ENCODE measurements at regions not wholly inside any gene's neighbourhood (a gene's known extent, or its start where the extent isn't known, plus 50 kb on each side); places are given as distances from the start of the nearest gene placed in this dataset.
"Not testable (repeated sequence)": the region's sequence is repeated elsewhere in the genome, so short reads cannot be mapped to it uniquely, and the experiment has no call there.

DNA sequence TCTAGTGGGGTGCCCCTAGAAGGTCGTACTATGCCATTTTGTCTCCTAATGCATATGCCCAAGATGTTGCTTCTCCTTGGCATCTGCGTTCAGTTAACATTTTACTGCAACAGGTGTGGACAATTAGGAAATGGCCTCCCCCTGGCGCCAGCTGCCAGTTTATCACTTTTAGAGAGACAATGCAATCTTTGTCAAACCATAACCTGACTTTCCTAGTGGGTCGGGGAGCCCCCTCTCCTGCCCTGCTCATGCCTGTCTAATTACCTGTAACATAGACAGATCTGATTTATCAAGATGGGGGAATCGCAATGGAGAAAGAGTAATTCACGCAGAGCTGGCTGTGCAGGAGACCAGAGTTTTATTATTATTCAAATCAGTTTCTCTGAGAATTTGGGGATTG is 353.7 kb upstream of the SGO1 start:
- no peak for DNase-seq

DNA sequence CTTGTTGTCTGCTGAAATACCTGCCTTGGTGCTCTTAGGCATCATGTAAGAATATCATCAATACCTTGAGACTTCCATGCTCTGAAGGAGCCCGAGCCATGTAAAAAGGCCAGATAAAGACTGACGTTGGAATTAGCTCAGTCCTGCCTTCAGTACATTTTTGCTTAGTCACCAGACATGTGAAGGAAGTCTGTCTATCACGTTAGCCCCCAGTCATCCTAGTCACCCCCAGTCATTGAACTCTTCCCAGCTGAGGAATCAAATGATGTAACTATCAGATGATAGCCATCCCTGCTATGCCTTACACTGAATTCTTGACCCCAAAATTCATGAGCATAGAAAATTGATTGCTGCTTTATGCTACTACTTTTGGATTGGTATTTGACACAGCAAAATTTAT is 351.2 kb upstream of the SGO1 start:
- DNase-seq = no peak

DNA sequence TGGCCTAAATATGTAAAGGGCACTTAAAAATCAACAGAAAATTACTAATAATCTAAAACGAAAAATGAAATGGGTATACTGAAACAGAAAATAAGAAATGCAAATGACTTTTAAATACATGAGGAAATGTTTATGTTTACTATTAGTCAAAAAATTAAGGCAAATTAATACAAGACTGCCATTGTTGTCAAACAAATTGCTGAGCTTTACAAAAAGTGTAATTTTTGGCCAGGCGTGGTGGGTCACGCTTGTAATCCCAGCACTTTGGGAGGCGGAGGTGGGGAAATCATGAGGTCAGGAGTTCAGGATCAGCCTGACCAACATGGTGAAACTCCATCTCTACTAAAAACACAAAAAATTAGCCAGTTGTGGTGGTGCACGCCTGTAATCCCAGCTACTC is 343.9 kb upstream of the SGO1 start:
- DNase-seq = no peak

DNA sequence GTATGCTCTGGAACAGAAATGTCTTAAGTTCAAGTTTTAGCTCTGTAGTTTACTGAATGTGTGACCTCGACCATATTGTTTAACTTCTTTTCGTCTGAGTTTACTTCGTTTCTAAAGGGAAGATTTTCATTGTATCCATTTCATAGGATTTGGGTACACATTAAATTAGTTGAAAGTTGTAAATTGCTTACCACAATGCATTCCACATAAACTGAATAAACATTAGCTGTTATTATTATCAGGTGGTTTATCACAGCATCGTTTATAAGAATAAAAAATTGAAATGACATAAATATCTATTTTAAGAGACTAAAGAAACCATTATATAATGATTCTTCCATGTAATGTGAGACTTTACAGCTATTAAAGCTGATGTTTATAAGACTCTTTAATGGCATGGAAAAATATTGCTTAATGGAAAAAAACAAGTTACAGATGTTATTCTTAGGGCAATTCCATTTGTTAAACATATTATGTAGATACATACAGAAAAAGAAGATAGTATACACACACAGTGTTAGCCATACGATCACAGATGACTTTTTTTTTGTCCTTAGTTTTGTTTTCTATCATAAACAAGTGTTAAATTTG is 342.3 kb upstream of the SGO1 start:
- DNase-seq = no peak

DNA sequence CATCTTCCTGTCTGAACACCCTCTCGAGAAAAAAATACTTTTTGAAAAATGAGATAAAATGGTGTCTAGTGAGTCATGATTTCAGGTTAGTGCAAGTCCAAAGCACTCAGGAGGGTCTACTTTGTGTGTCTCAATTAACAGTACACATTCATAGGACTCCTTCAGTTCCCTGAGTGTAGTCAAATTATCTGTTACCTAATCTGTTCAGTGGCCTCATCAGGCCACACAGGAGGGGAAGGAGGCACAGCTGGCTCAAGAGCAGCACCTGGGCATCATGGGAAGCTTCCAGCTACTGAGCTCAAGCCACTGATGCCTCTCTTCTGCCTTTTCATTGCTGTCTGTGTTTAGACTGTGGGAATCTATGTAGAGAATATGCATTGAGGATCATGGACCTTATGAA is 341.4 kb upstream of the SGO1 start:
- no peak for DNase-seq

DNA sequence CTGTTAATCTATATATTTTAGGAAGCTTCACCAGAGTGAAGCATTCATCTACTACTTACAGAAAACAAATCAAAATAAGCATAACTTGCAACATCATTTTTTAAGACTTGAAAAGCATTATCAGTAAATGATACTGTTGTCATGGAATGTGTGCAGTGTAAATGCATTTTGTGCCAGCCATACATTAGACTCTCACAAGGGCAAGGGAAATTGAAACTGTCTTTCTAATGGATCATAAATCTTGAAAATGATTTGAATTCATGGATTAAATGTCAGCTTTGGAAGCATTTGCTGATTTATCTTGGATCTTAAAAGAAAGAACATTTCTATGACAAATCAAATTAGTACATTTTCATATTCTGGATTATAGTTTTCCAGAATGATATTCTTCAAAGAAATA is 338.3 kb upstream of the SGO1 start:
- no peak for DNase-seq

DNA sequence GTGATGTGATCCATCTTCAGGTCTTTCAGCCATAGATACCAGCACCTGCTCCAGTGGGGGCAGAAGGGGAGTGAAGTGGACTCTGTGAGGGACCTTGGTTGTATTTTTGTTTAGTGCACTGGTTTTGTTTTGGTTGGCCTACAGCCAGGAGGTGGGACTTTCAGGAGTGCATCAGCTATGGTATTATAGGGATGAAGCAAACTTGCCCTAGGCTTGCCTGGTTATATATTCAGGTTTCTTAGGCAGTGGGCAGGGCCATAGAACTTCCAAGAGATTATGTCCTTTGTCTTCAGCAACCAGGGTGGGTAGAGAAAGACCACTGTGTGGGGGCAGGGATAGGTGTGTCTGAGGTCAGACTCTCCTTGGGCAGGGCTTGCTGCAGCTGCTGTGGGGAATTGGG is 337.3 kb upstream of the SGO1 start:
- no peak for DNase-seq

DNA sequence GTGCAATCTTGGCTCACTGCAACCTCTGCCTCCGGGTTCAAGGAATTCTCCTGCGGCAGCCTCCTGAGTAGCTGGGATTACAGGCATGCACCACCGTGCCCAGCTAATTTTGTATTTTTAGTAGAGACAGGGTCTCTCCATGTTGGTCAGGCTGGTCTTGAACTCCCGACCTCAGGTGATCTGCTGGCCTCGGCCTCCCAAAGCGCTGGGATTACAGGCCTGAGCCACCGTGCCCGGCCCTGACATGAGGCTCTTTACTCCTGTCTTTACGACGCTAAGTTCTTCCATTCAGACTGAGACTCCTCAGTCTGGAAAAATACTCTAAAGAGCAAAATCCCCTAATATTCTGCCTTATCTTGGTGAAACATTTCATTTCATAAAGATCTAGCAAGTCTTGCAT is 331.3 kb upstream of the SGO1 start:
- DNase-seq = not testable (repeated sequence)

DNA sequence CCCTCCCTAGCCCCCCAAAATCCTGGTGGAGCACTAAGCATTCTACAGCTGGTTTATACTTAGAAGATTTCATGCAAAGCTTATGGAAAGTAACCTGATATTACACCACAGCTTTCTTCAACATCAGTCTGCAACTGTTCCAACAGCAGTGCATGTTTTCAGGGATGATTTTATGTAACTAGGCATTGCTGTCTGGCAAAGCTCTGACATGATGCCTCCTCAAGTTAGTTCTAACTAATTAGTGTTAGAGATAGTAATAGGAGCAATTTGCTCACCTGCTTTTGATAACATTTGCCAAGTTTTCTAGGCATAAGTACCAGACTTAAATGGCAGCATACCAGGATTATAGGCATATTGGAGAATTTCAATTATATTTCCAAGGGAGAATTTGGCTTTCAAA is 330.3 kb upstream of the SGO1 start:
- no peak for DNase-seq

DNA sequence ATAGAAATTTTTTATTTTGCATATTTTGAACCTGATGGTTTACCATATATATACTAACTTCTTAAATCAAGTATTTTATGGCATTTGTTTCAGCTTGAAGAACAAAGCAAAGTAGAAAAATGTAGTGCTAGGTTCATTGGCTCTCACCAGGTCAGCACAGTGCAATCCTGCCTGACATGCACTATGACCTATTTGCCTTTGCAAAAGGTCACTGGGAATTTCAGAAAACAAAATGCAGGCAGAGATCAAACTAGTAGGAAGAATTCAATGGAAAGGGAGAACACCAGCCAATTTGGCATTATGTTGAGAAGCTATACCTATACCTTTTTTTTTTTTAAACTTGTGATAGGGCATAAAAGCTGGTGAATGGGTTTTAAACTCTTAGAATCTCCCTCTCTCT is 329.8 kb upstream of the SGO1 start:
- no peak for DNase-seq

DNA sequence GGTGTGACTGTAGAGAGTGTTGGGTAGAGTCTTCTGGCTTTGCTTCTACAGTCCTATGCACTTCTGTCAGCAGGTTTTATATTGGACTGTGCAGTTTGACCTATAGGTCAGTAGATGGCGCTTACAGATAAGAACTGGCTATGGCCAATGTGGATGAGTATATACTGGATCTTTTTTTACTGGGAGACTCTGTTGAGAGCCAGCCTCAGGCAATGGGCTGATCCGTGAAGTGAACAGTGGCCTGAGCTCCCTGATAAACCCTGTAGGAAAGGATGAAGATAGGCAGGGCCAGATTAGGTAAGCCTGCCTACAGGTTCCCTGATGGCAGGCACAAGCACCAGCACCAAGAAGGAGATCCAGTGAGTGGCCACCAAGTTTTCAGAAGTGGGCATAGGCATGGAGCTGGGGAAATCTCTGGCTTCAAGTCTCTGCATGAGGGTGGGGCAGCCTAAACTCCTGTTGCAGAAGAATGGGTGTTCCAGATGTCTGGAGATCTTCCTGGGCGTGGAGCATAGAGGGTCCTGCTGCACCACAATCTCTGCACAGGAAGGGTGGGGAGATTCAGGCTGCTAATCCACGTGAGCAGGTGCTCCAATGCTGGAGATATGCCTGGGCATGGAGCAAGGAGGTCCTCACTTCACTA is 326.0 kb upstream of the SGO1 start:
- peak; percentile 58 to 69 for DNase-seq

DNA sequence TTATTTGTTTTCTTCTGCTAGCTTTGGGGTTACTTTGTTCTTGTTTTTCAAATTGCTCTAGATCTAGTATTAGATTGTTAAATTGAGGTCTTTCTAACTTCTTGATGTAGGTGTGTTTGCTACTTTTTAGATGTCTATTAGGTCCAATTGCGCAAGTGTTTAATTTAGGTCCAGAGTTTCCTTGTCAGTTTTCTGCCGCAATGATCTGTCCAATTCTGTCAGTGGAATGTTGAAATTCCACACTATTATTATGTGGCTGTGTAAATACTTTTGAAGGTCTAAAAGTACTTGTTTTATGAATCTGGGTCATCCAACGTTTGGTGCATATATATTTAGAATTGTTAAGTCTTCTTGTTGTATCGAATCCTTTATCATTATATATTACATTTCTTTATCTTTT is 324.4 kb upstream of the SGO1 start:
- DNase-seq = no peak

DNA sequence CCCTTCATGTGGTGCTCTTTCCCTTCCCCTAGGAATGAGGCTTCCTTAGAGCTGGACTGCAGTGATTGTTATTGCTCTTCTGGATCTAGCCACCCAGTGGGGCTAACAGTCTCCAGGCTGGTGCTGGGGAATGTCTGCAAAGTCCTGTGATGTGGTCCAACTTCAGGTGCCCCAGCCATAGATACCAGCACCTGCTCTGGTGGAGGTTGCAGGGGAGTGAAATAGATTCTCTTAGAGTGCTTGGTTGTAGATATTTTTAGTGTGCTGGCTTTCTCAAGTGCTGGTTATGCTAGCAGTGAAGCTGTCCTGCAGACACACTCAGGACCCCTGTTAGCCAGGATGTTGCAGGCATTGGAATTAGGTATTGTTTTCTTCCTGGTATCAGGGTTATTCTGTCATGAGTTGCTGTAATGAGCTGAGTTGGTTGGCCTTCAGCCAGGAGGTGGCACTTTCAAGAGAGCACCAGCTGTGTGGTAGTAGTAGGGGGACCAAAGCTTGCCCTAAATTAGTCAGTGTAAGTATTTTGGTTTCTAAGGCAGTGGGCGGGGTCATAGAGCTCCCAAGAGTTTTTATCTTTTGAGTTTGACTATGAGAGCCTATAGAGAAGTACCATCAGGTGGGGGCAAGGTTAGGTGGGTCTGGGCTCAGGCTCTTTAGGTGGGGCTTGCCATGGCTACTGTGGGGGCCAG is 317.5 kb upstream of the SGO1 start:
- DNase-seq = no peak

DNA sequence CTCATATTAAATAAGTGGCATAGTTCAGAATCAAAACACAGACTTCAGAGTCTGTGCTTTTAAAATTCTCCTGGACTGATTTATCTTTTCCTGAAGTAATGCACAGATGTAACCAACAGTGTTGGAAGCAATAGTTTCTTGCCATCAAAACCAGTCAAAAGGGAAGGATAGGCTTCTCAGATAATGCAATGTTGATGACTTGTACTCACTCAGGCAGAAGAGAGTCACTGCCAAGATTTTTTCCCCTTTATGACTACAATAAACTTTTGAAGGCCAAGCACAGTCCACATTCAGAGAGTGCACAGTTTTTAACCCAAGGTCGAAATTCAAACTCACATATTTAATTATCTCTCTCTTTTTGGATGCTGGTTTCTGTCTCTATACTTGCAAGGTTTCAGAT is 305.0 kb upstream of the SGO1 start:
- DNase-seq = no peak

DNA sequence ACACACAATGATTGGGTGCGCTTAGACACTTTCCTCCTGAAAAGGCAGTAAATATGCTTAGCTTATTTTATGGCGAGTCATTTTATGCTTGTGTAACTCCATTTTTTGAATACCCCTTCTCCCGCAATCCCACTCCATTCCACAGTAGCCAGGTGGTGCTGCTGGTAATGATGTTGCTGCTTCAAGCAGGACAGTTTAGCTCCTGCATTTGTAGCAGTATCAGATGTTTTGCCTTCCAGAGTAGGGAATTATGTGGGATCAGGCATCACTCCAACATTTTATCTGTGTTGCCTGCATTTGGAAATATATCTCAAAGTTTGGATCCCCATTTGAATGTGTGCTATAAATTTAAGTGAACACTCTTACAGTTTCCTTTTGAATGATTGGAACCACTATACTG is 302.1 kb upstream of the SGO1 start:
- DNase-seq = no peak

DNA sequence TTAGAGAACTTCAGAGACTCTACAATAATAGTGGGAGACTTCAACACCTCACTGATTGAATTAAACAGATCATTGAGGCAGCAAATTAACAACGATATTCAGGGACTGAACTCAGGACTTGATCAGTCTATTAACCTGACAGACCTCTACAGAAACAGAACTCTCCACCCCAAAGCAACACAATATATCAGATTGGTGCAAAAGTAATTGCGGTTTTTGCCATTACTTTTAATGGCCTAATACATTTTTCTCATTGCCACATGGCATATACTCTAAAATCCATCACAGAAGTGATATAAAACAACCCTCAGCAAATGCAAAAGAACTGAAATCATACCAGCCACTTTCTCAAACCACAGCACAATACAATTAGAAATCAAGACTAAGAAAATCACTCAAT is 298.1 kb upstream of the SGO1 start:
- DNase-seq = no peak

DNA sequence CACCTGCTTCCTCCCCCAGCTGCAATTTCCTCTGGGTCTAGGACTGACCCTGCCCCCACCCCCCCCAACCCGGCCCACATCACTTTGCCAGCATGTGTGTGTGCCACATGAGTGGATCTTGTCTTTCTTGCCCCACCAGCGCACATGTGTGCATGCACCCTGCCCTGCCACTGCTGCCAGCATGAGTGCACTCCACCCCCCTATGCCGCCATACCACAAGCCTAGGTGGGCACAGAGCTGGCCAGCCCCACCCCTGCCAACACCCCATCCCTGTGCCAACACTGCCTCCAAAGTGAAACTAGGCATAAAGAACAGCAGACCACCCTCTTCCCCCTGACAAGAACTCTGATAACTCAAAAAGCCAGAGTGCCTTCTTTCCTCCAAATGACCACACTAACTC is 296.3 kb upstream of the SGO1 start:
- no peak for DNase-seq

DNA sequence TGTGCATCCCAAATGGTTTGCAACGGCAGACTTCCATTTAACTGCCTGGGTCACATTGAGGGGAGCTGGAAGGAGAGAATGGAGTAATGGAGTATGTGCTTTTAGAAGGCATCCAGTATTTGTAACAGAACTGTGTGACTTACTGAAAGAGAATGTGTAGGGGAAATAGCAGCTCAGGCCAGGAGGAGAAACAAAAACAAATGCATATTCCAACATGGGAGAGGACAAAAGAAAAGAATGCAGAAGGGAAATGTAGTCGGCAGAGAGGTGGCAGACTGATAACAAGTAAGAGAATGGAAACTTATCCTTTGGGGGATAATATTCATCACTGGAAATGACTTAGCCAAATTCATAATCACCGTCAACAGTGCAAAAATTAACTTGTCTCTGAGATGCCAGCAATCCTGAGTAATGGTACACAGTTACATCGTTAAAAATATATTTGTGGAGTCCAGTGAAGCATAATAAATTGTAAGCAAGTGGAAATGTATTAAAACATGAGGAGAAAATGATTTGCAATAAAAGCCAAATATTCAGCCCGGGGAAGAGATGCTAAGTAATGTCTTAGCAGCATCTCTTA is 294.9 kb upstream of the SGO1 start:
- DNase-seq = no peak

DNA sequence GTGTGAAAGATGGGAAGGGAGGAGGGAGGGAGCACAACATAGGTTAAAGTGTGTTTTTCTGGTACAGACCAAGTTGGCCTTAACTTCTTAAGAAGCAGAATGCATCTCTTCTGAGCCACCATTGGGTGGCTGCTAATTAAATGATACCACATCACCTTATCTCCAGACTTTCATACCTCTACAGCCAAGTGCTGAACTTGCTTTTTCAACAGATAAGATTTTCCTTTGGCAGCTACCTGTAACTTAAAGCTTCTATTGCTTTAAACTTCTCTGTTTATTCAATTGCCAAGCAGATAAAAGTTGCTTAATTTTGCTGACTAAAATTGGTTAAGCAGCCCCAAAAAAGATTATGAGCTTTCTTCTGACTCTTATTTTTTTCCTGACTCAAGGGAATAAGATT is 292.4 kb upstream of the SGO1 start:
- DNase-seq = no peak

DNA sequence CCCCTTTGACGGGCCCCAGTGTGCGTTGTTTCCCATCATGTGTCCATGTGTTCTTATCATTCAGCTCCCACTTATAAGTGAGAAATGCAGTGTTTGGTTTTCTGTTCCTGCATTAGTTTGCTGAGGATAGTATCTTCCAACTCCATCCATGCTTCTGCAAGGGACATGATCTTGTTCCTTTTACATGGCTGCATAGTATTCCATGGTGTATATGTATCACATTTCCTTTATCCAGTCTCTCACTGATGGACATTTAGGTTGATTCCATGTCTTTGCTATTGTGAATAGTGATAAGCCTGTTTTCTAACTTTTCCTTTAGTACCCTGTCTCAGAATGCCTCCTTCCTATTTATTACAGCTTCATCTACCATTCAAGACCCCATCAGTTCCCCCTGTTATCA is 278.2 kb upstream of the SGO1 start:
- DNase-seq = not testable (repeated sequence)

DNA sequence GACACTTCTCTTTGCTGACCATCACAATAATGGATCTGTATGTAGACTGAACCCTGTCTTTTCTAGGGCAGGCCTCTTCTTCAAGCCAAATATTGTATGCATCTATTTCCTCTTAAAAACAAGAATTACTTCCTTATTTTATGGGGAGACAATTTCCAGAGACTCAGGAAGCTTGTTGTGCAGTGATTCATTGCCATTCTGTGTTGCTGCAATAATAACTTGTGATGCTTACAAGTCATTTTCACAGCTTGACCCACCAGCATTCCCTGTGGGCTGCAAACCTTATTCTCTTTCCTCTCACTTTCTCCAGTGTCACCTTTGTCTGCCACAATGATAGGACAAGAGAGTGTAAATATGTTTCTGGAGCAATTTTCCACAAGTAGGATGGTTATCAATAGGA is 276.7 kb upstream of the SGO1 start:
- DNase-seq = no peak

DNA sequence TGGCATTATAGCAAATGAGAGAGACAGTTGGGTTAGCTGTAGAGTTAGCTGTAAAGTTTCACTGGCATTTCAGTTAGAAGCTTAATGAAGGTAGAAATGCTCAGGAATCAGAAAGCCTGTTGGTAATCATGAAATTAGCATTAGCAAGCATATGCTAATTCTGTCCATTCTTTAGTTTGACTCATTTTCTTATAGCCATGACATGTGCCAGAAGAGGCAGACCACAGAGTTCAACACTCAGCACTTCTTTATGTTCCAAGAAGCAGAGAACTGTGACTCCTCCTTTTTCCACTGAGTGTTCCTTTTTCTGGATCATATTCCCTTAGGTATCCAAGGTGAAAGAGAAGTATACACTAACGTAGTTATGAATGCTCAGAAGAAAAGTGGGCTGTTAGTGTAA is 276.2 kb upstream of the SGO1 start:
- DNase-seq = no peak

DNA sequence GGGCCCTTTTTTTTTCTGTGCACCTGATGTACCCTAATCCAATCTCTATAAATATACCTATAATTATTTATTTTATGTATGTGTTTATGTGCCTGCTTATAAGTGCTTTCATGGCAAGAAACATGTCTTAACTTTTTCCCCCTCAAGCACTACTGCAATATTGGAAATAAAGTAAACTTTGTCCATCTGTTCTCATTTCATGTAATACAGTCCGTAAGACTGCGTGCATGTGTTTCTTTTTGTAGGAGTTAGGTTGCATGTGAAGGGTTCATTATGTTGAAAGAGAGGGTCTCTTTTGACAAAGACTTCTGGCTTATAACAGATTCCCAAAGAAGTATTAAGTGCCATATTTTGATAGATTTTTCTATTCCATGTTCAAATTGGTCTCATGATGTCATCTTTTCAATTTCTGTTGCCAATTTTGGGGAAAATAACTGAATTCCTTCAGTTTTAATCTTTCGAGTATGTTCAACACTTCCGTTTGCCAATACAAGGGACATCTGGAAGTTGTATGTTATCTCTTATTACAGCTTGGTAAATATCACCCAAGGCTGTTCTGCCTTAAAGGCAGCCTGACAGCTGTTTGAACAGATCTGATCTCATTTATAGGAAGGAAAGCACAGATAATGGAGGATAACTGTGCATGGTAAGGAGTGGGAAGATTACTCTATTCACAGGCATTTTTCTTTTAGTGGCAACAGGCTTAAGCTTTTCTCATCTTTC is 273.1 kb upstream of the SGO1 start:
- DNase-seq = no peak

DNA sequence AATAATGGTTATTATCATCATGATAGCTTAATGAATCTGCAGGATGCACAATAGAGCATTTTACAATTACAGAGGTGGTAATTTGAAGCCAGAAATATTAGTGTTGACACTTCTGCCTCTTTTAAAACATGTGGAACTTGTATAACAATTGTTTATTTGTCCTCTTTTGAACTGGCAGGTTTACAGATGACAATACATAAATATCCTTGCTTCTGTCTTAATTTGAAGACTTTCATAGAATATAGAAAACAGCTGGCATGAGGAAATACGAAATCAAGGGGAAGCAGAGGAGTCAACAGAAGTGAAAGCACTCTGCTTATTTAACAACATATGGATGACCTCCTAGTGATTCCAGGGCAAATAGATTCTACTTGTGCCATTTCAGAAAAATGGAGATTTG is 270.5 kb upstream of the SGO1 start:
- no peak for DNase-seq
